Erythroblast (primary cell): ENCODE measurements at regions not wholly inside any gene's neighbourhood (a gene's known extent, or its start where the extent isn't known, plus 50 kb on each side); places are given as distances from the start of the nearest gene placed in this dataset.

ENCODE experiments used
- GATA1 ChIP-seq: IDR thresholded peaks from 2 replicates; pipeline ENCODE4 v1.6.1; 2011; ENCODE audit warnings: low read depth, mild to moderate bottlenecking, control low read depth, low read length, moderate library complexity
- POLR2A ChIP-seq: IDR thresholded peaks from 2 replicates; pipeline ENCODE4 v1.6.1; 2011; ENCODE audit warnings: mild to moderate bottlenecking, low read length

DNA sequence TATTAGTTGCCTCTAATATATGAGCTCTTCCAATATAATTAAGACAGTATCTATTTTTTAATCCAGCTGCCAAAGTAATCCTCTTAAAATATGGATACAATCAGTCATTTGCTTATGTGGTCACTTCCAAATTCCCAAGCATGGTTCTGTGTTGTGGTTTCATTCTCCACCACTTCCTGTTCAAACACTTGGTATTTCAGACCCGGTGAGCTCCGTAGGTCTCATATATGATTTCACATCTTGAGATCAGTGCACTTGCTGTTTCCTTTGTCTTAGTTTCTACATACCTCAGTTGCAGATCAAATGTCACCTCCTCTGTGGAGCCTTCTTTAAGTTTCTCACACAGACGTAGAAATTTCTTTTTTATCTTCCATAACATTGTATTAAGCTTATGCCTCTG lies 254.2 kb downstream of the KCNS3 start:
- TF ChIP-seq POLR2A = no peak
- no peak for TF ChIP-seq GATA1
